ENCODE measurements at regions not wholly inside any gene's neighbourhood (a gene's known extent, or its start where the extent isn't known, plus 50 kb on each side); places are given as distances from the start of the nearest gene placed in this dataset.

GRCh38 chr4:162282684-162283083, 118.9 kb upstream of the FSTL5 start:
- ChIA-PET POLR2A (no interaction called here), CTCF (no interaction called here)
- H3K4me3 Mint-ChIP-seq = no peak overlapping the region
- intact Hi-C loops (cut with micrococcal nuclease) = no loop called here
- no peak for DNase-seq
- no peak overlapping the region for H3K27ac Mint-ChIP-seq
- H3K9me3 Mint-ChIP-seq = peaks cover 8% of the 10 kb centered on the region
- no peaks in the 10 kb centered on the region for H3K4me1 Mint-ChIP-seq (ENCODE audit: low read depth)
- H3K36me3 Mint-ChIP-seq = no peaks in the 10 kb centered on the region
- no peaks in the 10 kb centered on the region for H3K27me3 Mint-ChIP-seq

- H3K27me3 Mint-ChIP-seq = no peaks in the 10 kb centered on the region
- POLR2A ChIA-PET = no interaction called here
- no peaks in the 10 kb centered on the region for H3K36me3 Mint-ChIP-seq
- H3K27ac Mint-ChIP-seq = no peak overlapping the region
- no peaks in the 10 kb centered on the region for H3K9me3 Mint-ChIP-seq
- no peak for DNase-seq
- CTCF ChIA-PET = no interaction called here
- no peaks in the 10 kb centered on the region for H3K4me1 Mint-ChIP-seq (ENCODE audit: low read depth)
- intact Hi-C loops (cut with micrococcal nuclease) = no loop called here
- no peak overlapping the region for H3K4me3 Mint-ChIP-seq
Measured at GRCh38 chr4:162274354-162274753, 110.6 kb upstream of the FSTL5 start.

GRCh38 chr4:162272215-162272614, 108.4 kb upstream of the FSTL5 start:
- Mint-ChIP-seq H3K4me1 (ENCODE audit: low read depth) (no peaks in the 10 kb centered on the region), H3K9me3 (peaks cover 3% of the 10 kb centered on the region), H3K36me3 (no peaks in the 10 kb centered on the region), H3K27ac (no peak overlapping the region), H3K27me3 (no peaks in the 10 kb centered on the region), H3K4me3 (no peak overlapping the region)
- intact Hi-C loops (cut with micrococcal nuclease) = no loop called here
- ChIA-PET POLR2A (no interaction called here), CTCF (no interaction called here)
- no peak for DNase-seq

- CTCF ChIA-PET = no interaction called here
- H3K36me3 Mint-ChIP-seq = no peaks in the 10 kb centered on the region
Measured at GRCh38 chr4:162268911-162269310, 105.1 kb upstream of the FSTL5 start.

GRCh38 chr4:162265802-162266201, 102.0 kb upstream of the FSTL5 start:
- no peak for DNase-seq
- intact Hi-C loops (cut with micrococcal nuclease) = no loop called here
- H3K4me3 Mint-ChIP-seq = no peak overlapping the region
- POLR2A ChIA-PET = no interaction called here
- no peak overlapping the region for H3K27ac Mint-ChIP-seq
- no peaks in the 10 kb centered on the region for H3K27me3 Mint-ChIP-seq
- H3K36me3 Mint-ChIP-seq = no peaks in the 10 kb centered on the region
- H3K9me3 Mint-ChIP-seq = peaks cover 21% of the 10 kb centered on the region
- CTCF ChIA-PET = no interaction called here
- H3K4me1 Mint-ChIP-seq (ENCODE audit: low read depth) = no peaks in the 10 kb centered on the region

More at GRCh38 chr4:162268911-162269310, 105.1 kb upstream of the FSTL5 start:
- Mint-ChIP-seq H3K4me1 (ENCODE audit: low read depth) (no peaks in the 10 kb centered on the region), H3K27ac (no peak overlapping the region), H3K27me3 (no peaks in the 10 kb centered on the region), H3K4me3 (no peak overlapping the region), H3K9me3 (peaks cover 17% of the 10 kb centered on the region)
- DNase-seq = no peak
- intact Hi-C loops (cut with micrococcal nuclease) = no loop called here
- POLR2A ChIA-PET = no interaction called here

- Mint-ChIP-seq H3K4me1 (ENCODE audit: low read depth) (no peaks in the 10 kb centered on the region), H3K27ac (no peak overlapping the region), H3K9me3 (peaks cover 6% of the 10 kb centered on the region), H3K36me3 (no peaks in the 10 kb centered on the region), H3K4me3 (no peak overlapping the region), H3K27me3 (no peaks in the 10 kb centered on the region)
- ChIA-PET POLR2A (no interaction called here), CTCF (no interaction called here)
- intact Hi-C loops (cut with micrococcal nuclease) = no loop called here
- no peak for DNase-seq
Measured at GRCh38 chr4:162245051-162245450, 81.3 kb upstream of the FSTL5 start.

- ChIA-PET CTCF (no interaction called here), POLR2A (no interaction called here)
- no peak overlapping the region for H3K4me3 Mint-ChIP-seq
- no peak for DNase-seq
- H3K27me3 Mint-ChIP-seq = no peaks in the 10 kb centered on the region
- H3K4me1 Mint-ChIP-seq (ENCODE audit: low read depth) = no peaks in the 10 kb centered on the region
- H3K36me3 Mint-ChIP-seq = no peaks in the 10 kb centered on the region
- peaks cover 6% of the 10 kb centered on the region for H3K9me3 Mint-ChIP-seq
- H3K27ac Mint-ChIP-seq = no peak overlapping the region
- intact Hi-C loops (cut with micrococcal nuclease) = loop anchor here (5.0 kb wide), 1 partner anchor 175 kb away; no protein-coding TSS in a partner anchor
Measured at GRCh38 chr4:162241857-162242256, 78.1 kb upstream of the FSTL5 start.

- Mint-ChIP-seq H3K4me1 (ENCODE audit: low read depth) (no peaks in the 10 kb centered on the region), H3K27me3 (no peaks in the 10 kb centered on the region), H3K9me3 (peaks cover 3% of the 10 kb centered on the region), H3K4me3 (no peak overlapping the region), H3K27ac (no peak overlapping the region), H3K36me3 (no peaks in the 10 kb centered on the region)
- ChIA-PET POLR2A (no interaction called here), CTCF (no interaction called here)
- intact Hi-C loops (cut with micrococcal nuclease) = loop anchor here (5.0 kb wide), 1 partner anchor 173 kb away; no protein-coding TSS in a partner anchor
- no peak for DNase-seq
Measured at GRCh38 chr4:162239992-162240769, 76.4 kb upstream of the FSTL5 start.

- CTCF ChIA-PET = no interaction called here
- Mint-ChIP-seq H3K9me3 (peaks cover 3% of the 10 kb centered on the region), H3K4me3 (no peak overlapping the region), H3K36me3 (no peaks in the 10 kb centered on the region), H3K27ac (no peak overlapping the region), H3K27me3 (no peaks in the 10 kb centered on the region), H3K4me1 (ENCODE audit: low read depth) (no peaks in the 10 kb centered on the region)
- DNase-seq = no peak
- POLR2A ChIA-PET = no interaction called here
- intact Hi-C loops (cut with micrococcal nuclease) = no loop called here
Measured at GRCh38 chr4:162237676-162238075, 73.9 kb upstream of the FSTL5 start.

GRCh38 chr4:162234595-162234994, 70.8 kb upstream of the FSTL5 start:
- ChIA-PET POLR2A (no interaction called here), CTCF (no interaction called here)
- intact Hi-C loops (cut with micrococcal nuclease) = no loop called here
- Mint-ChIP-seq H3K4me3 (no peak overlapping the region), H3K36me3 (no peaks in the 10 kb centered on the region), H3K27me3 (no peaks in the 10 kb centered on the region), H3K4me1 (ENCODE audit: low read depth) (no peaks in the 10 kb centered on the region), H3K27ac (no peak overlapping the region), H3K9me3 (peaks cover 3% of the 10 kb centered on the region)
- DNase-seq = no peak

GRCh38 chr4:162232349-162232748, 68.5 kb upstream of the FSTL5 start:
- ChIA-PET POLR2A (no interaction called here), CTCF (no interaction called here)
- Mint-ChIP-seq H3K36me3 (no peaks in the 10 kb centered on the region), H3K27ac (no peak overlapping the region), H3K4me3 (no peak overlapping the region), H3K4me1 (ENCODE audit: low read depth) (no peaks in the 10 kb centered on the region), H3K27me3 (no peaks in the 10 kb centered on the region), H3K9me3 (peaks cover 3% of the 10 kb centered on the region)
- intact Hi-C loops (cut with micrococcal nuclease) = no loop called here
- no peak for DNase-seq

- DNase-seq = no peak
- Mint-ChIP-seq H3K27ac (no peak overlapping the region), H3K4me3 (no peak overlapping the region), H3K4me1 (ENCODE audit: low read depth) (no peaks in the 10 kb centered on the region), H3K36me3 (no peaks in the 10 kb centered on the region), H3K27me3 (no peaks in the 10 kb centered on the region), H3K9me3 (no peaks in the 10 kb centered on the region)
- CTCF ChIA-PET = no interaction called here
- intact Hi-C loops (cut with micrococcal nuclease) = no loop called here
- POLR2A ChIA-PET = no interaction called here
Measured at GRCh38 chr4:162229670-162230069, 65.9 kb upstream of the FSTL5 start.

GRCh38 chr4:162221148-162221547, 57.3 kb upstream of the FSTL5 start:
- Mint-ChIP-seq H3K36me3 (no peaks in the 10 kb centered on the region), H3K4me3 (no peak overlapping the region), H3K4me1 (ENCODE audit: low read depth) (no peaks in the 10 kb centered on the region), H3K27ac (no peak overlapping the region), H3K27me3 (no peaks in the 10 kb centered on the region), H3K9me3 (no peaks in the 10 kb centered on the region)
- DNase-seq = no peak
- intact Hi-C loops (cut with micrococcal nuclease) = no loop called here
- ChIA-PET CTCF (no interaction called here), POLR2A (no interaction called here)
